Stimulated activated CD8-positive, alpha-beta memory T cell treated with anti-CD3 and anti-CD28 coated beads, Interleukin-4, amount 100 ng/mL, for 48 hours (primary cell): ENCODE measurements at regions not wholly inside any gene's neighbourhood (a gene's known extent, or its start where the extent isn't known, plus 50 kb on each side); places are given as distances from the start of the nearest gene placed in this dataset.

Experiments
- DNase-seq: peaks from one replicate; pipeline ENCODE4 v3.0.0-alpha.2; 2020

- DNase-seq: no peak
Observed at GRCh38 chr7:47663213-47663612, 81.3 kb upstream of the TNS3 start.

GRCh38 chr7:47661051-47661714 lies 79.3 kb upstream of the TNS3 start:
- DNase-seq: no peak

GRCh38 chr7:47659664-47660462 lies 78.0 kb upstream of the TNS3 start:
- no peak for DNase-seq

- no peak for DNase-seq
Observed at GRCh38 chr7:47658886-47659635, 77.2 kb upstream of the TNS3 start.

GRCh38 chr7:47657126-47657525 lies 75.2 kb upstream of the TNS3 start:
- no peak for DNase-seq

GRCh38 chr7:47654672-47655298 lies 72.9 kb upstream of the TNS3 start:
- DNase-seq: no peak

- DNase-seq: no peak
Observed at GRCh38 chr7:47653550-47654411, 71.9 kb upstream of the TNS3 start.

- DNase-seq: no peak
Observed at GRCh38 chr7:47652591-47652990, 70.7 kb upstream of the TNS3 start.

GRCh38 chr7:47651355-47652317 lies 69.7 kb upstream of the TNS3 start:
- no peak for DNase-seq

- no peak for DNase-seq
Observed at GRCh38 chr7:47649919-47650318, 68.0 kb upstream of the TNS3 start.

GRCh38 chr7:47648275-47648925 lies 66.5 kb upstream of the TNS3 start:
- DNase-seq: no peak

- no peak for DNase-seq
Observed at GRCh38 chr7:47647918-47648250, 66.0 kb upstream of the TNS3 start.

- DNase-seq: no peak
Observed at GRCh38 chr7:47647181-47647917, 65.4 kb upstream of the TNS3 start.

GRCh38 chr7:47643716-47644400 lies 61.9 kb upstream of the TNS3 start:
- no peak for DNase-seq

GRCh38 chr7:47640265-47640664 lies 58.4 kb upstream of the TNS3 start:
- no peak for DNase-seq

- DNase-seq: no peak
Observed at GRCh38 chr7:47639495-47640110, 57.7 kb upstream of the TNS3 start.

- DNase-seq: no peak
Observed at GRCh38 chr7:47638679-47639315, 56.9 kb upstream of the TNS3 start.

- no peak for DNase-seq
Observed at GRCh38 chr7:47636433-47637175, 54.7 kb upstream of the TNS3 start.
